ENCODE measurements at regions not wholly inside any gene's neighbourhood (a gene's known extent, or its start where the extent isn't known, plus 50 kb on each side); places are given as distances from the start of the nearest gene placed in this dataset.

GRCh38 chr10:52609626-52610240 lies 162.9 kb downstream of the MBL2 start:
- TF ChIP-seq CTCF (IDR thresholded peaks at IDR 0.05) (no peak), POLR2A (IDR thresholded peaks at IDR 0.05) (no peak)
